WERI-Rb-1 (cell line): ENCODE measurements at regions not wholly inside any gene's neighbourhood (a gene's known extent, or its start where the extent isn't known, plus 50 kb on each side); places are given as distances from the start of the nearest gene placed in this dataset.

ENCODE experiments used
- DNase-seq: peaks from one replicate; pipeline ENCODE4 v3.0.0-alpha.2; 2020
- H3K27ac ChIP-seq: fragments of 250-450 bp; sonication (Bioruptor Pico); 2 replicates; pipeline ENCODE4 v1.5.1; 2020; ENCODE audit warnings: mild to moderate bottlenecking, moderate library complexity
- H3K27me3 ChIP-seq: fragments of 250-450 bp; sonication (Bioruptor Pico); 2 replicates; pipeline ENCODE4 v1.5.1; 2021; ENCODE audit warnings: mild to moderate bottlenecking, low read depth, moderate library complexity; ENCODE audit not compliant: insufficient read depth, severe bottlenecking
- H3K36me3 ChIP-seq: fragments of 250-450 bp; sonication (Bioruptor Pico); 2 replicates; pipeline ENCODE4 v1.5.1; 2020; ENCODE audit warnings: mild to moderate bottlenecking, moderate library complexity
- H3K4me3 ChIP-seq: 2 replicates; pipeline ENCODE4 v1.5.1; 2011; ENCODE audit warnings: low read depth, mild to moderate bottlenecking, control low read depth, low read length
- H3K9me3 ChIP-seq: fragments of 250-450 bp; sonication (Bioruptor Pico); 2 replicates; pipeline ENCODE4 v1.5.1; 2021; ENCODE audit warnings: mild to moderate bottlenecking, moderate library complexity; ENCODE audit not compliant: severe bottlenecking
- TF ChIP-seq, protein P1 (sequence below): IDR thresholded peaks from 2 replicates; pipeline ENCODE4 v1.5.1; 2011; ENCODE audit warnings: low read depth, mild to moderate bottlenecking, control low read depth, inconsistent platforms, low read length

DNA sequence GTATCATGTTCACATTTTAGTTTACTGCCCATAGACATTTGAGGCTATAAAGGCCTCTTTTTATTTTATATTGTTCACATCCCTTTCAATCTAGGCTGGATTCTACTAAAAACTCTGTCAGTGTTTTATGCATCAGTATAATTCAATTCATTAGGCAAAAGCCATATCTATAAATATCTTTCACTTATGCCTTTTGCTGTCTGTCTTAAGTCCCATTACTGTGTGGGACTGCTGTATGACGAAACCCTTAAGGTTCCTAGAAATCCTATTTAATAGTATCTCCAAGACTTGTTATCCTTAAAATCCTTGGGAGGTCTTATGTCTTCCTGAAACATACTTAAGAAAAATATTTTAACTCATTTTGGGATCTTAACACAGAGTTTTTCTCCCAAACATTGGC is 139.2 kb downstream of the HGF start:
- no peaks in the 10 kb centered on the region for H3K27me3 ChIP-seq
- H3K9me3 ChIP-seq: no peaks in the 10 kb centered on the region
- no peak overlapping the region for H3K27ac ChIP-seq
- TF ChIP-seq, protein P1, sequence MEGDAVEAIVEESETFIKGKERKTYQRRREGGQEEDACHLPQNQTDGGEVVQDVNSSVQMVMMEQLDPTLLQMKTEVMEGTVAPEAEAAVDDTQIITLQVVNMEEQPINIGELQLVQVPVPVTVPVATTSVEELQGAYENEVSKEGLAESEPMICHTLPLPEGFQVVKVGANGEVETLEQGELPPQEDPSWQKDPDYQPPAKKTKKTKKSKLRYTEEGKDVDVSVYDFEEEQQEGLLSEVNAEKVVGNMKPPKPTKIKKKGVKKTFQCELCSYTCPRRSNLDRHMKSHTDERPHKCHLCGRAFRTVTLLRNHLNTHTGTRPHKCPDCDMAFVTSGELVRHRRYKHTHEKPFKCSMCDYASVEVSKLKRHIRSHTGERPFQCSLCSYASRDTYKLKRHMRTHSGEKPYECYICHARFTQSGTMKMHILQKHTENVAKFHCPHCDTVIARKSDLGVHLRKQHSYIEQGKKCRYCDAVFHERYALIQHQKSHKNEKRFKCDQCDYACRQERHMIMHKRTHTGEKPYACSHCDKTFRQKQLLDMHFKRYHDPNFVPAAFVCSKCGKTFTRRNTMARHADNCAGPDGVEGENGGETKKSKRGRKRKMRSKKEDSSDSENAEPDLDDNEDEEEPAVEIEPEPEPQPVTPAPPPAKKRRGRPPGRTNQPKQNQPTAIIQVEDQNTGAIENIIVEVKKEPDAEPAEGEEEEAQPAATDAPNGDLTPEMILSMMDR: no peak
- no peak for DNase-seq
- H3K36me3 ChIP-seq: no peaks in the 10 kb centered on the region
- no peak overlapping the region for H3K4me3 ChIP-seq

DNA sequence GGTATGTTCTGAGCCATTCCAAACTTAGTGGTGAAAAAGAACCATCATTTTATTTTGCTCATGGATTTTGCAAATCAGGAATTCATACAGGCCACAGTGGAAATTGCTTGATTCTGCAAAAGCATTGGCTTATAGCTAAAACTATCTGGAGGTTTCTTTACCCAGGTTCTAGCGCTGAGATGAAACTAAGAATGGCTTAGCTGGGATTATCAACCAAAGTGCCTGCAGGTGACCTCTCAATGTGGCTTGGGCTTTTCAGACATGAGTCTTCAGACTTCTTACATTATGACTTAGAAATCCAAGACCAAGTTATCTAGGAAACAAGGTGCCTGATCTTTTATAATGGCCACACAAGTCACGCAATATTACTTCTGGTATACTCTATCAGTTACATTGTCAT is 140.1 kb downstream of the HGF start:
- H3K36me3 ChIP-seq: no peaks in the 10 kb centered on the region
- TF ChIP-seq, protein P1: no peak

DNA sequence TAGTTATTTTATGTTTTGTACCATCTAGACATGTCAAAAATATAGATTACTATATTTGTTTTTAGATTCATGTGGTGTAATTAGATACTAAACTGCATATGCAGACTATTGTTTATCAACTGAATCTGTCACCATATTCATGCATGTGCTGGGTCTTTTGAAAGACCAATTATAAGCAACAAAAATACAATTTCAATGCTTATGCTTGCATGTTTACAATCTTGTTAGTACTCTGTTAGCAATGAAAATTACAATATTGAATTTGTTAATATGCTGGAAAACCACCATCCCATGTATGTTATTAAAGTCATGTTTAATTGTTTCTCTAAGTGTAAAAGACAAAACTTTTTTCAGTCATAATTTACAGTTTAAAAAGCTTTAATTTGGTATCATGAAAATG is 140.9 kb downstream of the HGF start:
- Histone ChIP-seq H3K27me3 (no peaks in the 10 kb centered on the region), H3K4me3 (no peak overlapping the region), H3K27ac (no peak overlapping the region), H3K9me3 (no peaks in the 10 kb centered on the region), H3K36me3 (no peaks in the 10 kb centered on the region)
- no peak for DNase-seq
- TF ChIP-seq, protein P1: no peak

More for the DNA sequence above, 140.1 kb downstream of the HGF start:
- Histone ChIP-seq H3K27me3 (no peaks in the 10 kb centered on the region), H3K9me3 (no peaks in the 10 kb centered on the region), H3K27ac (no peak overlapping the region), H3K4me3 (no peak overlapping the region)
- DNase-seq: peak; percentile 9

DNA sequence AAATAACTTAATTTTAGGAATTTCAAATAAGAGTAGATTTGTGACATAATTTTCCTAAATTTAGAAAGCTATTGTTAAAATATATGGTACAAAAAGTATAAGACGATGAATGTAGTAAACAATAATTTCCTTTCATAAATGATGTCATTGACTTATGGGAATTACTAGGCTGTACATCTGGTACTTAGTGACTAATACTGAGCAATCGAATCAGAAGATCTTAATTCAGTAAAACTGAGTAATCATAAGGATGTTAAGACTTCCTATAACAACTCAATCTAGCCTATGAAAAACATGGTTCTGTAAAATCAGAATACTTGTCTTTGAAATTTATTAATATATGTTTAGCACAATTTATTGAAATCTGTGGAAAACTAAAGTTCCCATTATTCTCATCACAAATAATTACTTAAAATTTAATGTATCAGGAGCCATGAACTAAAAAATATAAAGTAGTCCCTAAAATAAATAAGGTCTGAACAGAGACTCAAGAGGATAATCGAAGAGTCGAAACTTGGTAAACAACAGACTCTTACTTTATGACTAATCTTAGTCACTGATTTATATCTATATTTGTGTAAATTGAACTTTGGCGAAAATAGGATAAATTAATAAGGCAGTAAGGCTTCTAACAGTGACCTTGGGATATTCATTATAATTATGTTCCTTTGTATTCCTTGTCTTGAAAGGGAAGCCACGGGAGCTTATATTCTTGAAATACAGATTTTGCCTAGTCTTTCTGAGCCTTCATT is 142.1 kb downstream of the HGF start:
- H3K9me3 ChIP-seq: no peaks in the 10 kb centered on the region
- H3K27ac ChIP-seq: no peak overlapping the region
- H3K36me3 ChIP-seq: no peaks in the 10 kb centered on the region
- no peak overlapping the region for H3K4me3 ChIP-seq
- no peaks in the 10 kb centered on the region for H3K27me3 ChIP-seq
- DNase-seq: no peak
- TF ChIP-seq, protein P1: no peak

DNA sequence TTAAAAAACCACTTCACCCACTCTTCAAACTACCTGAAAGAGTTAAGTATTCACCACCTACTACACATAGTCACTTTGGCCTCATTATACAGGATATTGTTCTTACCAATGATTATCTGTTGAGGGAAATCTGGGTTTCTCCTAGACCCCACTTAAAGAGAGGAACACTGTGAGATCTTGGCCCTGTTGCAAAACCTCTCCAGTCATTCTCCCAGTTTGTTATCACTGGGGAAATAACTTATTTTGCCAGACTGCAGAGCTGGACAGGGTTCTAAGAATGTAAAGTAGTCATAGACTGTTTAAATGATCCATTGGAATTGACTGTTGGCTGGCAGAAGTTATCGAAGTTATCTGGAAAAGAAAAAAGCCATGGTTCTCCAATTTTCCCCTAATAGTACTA is 143.8 kb downstream of the HGF start:
- Histone ChIP-seq H3K27me3 (no peaks in the 10 kb centered on the region), H3K4me3 (no peak overlapping the region), H3K36me3 (no peaks in the 10 kb centered on the region), H3K9me3 (no peaks in the 10 kb centered on the region), H3K27ac (no peak overlapping the region)
- no peak for DNase-seq
- TF ChIP-seq, protein P1: no peak
